ENCODE measurements at regions not wholly inside any gene's neighbourhood (a gene's known extent, or its start where the extent isn't known, plus 50 kb on each side); places are given as distances from the start of the nearest gene placed in this dataset.

GRCh38 chr2:31651736-31652135 is 71.0 kb upstream of the SRD5A2 start:
- TF ChIP-seq, protein P1, sequence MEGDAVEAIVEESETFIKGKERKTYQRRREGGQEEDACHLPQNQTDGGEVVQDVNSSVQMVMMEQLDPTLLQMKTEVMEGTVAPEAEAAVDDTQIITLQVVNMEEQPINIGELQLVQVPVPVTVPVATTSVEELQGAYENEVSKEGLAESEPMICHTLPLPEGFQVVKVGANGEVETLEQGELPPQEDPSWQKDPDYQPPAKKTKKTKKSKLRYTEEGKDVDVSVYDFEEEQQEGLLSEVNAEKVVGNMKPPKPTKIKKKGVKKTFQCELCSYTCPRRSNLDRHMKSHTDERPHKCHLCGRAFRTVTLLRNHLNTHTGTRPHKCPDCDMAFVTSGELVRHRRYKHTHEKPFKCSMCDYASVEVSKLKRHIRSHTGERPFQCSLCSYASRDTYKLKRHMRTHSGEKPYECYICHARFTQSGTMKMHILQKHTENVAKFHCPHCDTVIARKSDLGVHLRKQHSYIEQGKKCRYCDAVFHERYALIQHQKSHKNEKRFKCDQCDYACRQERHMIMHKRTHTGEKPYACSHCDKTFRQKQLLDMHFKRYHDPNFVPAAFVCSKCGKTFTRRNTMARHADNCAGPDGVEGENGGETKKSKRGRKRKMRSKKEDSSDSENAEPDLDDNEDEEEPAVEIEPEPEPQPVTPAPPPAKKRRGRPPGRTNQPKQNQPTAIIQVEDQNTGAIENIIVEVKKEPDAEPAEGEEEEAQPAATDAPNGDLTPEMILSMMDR (IDR thresholded peaks at IDR 0.05 in 2 of 3, conservative IDR thresholded peaks at IDR 0.05 in 1 of 3; ENCODE audit: control insufficient read depth in 2 of 3, extremely low read depth in 1 of 3, insufficient read depth in 1 of 3, low read depth in 3 of 3, low read length in 3 of 3) = no peak
- no peak for TF ChIP-seq HCFC1 (IDR thresholded peaks at IDR 0.05; ENCODE audit: low read length)
- TF ChIP-seq POLR2A (IDR thresholded peaks at IDR 0.05; ENCODE audit: low read depth, low read length) = no peak
- TF ChIP-seq RAD21 (IDR thresholded peaks at IDR 0.05; ENCODE audit: insufficient read depth, low read depth, low read length) = no peak
- TF ChIP-seq FOS (IDR thresholded peaks at IDR 0.05; ENCODE audit: borderline replicate concordance, extremely low read depth, insufficient read length) = no peak
- no peak for TF ChIP-seq MYC (IDR thresholded peaks at IDR 0.05; ENCODE audit: insufficient read depth, insufficient read length, insufficient replicate concordance, low read length, severe bottlenecking)
- TF ChIP-seq EZH2 (IDR thresholded peaks at IDR 0.05; ENCODE audit: borderline replicate concordance, control insufficient read depth, low read depth, low read length) = no peak
- TF ChIP-seq REST (IDR thresholded peaks at IDR 0.05; ENCODE audit: low read depth, low read length) = no peak
- TF ChIP-seq EP300 (IDR thresholded peaks at IDR 0.05; ENCODE audit: borderline replicate concordance in 1 of 2, control insufficient read depth in 1 of 2, low read depth in 2 of 2, low read length in 2 of 2) = no peak

All from GM12878 (cell line).